ENCODE measurements at regions not wholly inside any gene's neighbourhood (a gene's known extent, or its start where the extent isn't known, plus 50 kb on each side); places are given as distances from the start of the nearest gene placed in this dataset.

DNA sequence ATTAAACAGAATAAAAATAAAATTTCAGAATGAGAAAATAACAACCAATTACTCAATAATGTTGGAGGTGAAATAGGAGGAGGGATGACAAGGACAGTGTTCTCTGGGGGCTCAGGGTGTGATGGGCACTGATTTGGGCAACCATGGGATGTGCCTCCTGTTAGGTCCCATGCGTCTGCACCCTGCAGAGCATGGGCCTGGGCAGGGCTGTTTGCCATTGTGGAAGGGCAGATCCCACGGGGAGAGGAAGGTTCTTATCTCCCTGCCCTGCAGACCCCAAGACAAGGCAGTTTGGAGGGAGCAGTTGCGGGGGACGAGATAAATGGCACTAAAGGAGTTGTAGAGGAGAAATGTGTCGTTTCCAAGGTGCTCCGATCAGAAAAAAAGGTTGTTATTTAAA, 206.3 kb downstream of the THBS2 start:
- no peak for DNase-seq (ENCODE audit: low spot score)

DNA sequence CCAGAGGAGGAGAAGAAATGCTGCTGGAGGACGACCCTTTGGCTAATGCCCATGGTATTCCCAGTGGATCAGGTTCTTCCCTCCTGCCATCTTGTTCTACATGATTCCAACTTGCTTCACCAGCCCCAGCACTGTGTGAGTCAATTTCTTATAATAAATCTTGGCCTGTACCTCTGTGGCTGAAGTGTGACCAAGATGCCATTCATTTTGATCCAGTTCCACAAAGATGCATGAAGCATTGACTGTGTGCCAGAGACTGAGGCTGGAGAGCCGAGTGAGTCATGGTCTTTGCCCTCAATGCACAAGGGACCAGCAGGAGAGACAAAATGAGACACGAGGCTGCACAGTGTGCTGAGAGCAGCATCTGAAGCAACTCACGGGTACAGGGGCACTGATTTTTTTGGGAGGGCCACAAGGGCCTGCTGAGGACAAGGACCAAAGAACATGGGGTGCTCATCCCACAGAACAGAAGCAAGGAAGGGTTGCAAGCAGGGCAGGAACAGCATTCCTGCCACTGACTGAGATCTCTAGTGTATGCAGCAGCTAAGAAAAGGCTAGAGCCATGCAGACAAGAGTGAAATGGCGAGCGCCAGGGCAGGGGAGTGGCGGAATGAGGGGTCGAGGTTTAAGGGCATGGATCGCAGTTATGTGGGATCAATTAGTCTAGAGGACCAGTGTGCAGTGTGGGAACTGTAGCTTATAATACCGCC, 207.0 kb downstream of the THBS2 start:
- DNase-seq (ENCODE audit: low spot score) = no peak

DNA sequence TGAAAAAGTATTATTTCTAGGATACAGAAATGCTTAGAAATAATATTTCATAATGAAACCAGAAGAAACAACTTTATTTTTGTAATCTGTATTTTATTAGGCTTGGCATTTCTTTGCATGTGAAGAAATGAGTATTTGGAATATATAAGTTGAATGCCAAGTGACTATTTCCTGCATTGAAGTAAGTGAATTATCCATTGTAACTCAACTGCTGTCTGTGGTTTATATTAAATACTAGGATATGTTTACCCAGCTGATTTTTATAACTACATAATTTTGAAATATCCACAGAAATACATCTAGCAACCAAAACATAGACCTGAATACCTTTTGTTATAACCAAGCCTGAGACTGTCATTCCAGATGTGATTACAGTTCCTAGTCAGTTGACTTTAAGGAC, 207.6 kb downstream of the THBS2 start:
- DNase-seq (ENCODE audit: low spot score) = no peak

DNA sequence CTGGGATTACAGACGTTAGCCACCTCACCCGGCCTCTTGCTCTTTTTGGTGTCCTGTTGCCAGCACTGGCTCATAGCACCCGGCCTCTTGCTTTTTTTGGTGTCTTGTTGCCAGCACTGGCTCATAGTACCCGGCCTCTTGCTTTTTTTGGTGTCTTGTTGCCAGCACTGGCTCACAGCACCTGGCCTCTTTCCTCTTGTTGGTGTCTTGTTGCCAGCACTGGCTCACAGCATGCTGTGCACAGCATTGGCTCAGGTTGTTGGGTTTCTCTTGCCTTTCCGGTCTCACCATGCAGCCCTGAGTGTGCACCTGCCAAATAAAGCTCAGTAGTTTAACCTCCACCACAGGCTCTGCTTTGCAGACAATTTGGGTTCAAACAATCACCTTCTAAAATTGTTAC, 208.2 kb downstream of the THBS2 start:
- DNase-seq (ENCODE audit: low spot score) = no peak

DNA sequence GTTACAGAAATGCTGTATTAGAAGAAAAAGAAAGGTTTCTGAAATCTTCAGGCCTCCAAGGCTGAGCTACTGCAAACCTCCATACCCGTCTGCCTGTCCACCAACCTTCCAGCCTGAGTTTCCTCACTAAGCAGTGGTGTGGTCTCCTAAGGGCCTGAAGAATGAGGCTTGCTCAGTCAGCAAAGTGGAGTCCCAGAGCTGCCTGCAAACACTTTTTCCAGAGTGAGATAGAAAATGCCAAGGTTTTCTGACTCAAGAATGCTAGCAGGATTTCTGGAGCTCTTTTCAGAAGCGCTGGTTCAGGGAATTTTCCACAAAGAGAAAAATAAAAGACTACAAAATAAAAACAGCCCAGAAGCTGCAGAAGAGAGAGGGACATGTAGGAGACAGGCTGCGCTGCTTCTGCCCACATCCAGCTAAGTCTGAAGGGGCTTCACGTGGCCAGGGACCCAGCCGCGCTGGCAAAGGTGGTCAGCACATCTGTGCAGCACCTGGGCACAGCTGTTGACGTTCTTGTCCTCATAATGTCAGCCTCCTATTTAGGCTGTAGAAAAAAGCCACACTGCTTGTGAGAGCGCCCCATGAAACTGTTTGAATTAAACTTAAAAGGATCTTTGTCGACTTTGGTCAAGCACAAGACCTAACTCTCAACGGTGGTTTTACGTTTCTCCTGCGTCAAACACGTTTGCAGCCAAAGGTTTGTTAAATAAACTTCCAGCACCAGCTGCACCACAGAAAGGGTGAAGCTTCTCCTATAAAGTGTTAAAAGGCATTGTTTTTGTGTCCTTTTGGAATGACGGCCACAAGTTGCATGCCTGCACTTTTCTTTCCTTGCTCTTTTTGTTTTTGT, 209.0 kb downstream of the THBS2 start:
- DNase-seq (ENCODE audit: low spot score) = no peak

DNA sequence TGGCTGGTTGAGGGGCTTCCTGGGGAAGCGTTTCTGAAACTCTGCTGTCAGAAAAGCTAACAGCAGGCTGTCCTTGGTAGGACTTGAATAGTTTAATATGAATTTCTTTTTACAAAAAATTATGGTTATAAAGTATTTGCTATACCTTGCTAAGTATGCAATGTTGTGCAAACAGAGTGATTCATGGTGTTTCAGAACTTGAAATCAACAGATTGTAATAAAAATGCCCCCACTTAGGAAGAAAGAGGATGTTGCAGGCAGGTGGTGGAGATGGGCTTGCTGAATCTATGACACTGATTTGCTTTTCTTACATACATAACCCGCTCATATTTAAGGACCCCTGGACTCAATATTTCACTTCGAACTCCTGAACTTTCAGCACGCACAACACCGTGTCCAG, 211.6 kb downstream of the THBS2 start:
- DNase-seq (ENCODE audit: low spot score) = no peak

DNA sequence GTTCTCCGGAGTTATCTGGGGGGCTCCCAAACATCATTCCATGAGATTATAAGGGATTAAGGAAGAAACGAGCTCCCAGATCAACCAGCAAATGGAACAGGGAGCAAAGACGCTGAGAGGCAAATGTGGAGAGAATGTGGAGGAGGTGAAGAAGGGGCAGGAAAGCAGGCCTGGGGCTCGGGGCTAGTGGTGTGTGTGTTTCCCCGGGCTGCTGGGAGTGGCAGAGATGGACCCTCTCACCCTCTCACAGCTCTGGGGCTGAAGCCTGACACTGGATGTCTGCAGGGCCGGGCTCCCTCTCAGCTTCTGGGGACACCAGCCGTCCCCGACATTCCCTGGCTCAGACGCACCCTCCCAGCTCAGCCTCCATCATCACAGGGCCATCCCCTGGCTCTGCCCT, 212.6 kb downstream of the THBS2 start:
- DNase-seq (ENCODE audit: low spot score) = no peak

DNA sequence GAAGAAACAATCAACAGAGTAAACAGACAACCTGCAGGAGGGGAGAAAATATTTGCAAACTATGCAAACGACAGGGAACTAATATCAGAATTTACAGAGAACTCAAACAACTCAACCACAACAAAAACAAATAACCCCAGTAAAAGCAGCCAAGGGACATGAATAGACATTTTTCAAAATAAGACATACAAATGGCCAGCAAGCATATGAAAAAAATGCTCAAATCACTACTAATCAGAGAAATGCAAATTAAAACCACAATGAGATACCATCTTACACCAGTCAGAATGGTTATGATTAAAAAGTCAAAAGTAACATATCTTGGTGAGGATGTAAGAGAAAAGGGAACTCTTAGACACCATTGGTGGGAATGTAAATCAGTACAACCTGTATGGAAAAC, 215.0 kb downstream of the THBS2 start:
- DNase-seq (ENCODE audit: low spot score) = no peak

DNA sequence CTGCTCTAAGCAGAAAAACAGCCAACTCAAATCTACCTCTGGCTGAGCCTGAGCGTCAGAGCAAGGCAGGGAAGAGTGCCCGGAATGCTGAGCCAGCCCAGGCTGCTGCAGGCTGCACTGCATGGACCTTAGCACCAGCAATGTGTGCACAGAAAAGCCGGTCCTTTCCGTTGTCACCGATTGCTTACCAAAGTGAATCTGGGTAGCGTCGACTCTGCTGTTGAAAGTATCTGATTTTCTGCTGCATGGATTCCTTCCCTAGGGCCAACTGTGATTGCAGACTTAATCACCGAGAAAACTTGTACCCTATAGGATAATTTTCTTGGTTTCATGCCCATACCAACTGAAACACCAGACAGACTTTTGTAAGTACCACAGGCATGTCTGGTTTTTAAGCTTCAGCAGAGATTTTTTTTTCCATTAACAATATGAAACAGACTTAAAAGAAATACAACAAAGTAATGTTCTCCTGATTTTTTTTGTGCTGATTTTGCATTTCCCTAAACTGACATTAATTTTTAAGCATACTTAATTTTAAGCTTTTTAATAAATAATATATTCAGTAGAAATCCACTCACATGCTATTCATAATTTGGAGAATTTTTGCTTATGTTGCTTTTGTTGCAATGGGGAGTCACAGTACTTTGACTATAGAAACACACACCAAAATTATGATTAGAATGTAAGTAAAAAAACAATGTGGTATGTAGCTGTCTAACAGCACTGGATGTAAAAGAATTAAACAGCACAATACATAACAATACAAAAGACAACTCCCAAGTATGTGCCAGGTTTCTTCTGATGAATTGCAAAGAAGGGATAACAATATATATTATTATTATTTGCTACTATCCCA, 218.0 kb downstream of the THBS2 start:
- no peak for DNase-seq (ENCODE audit: low spot score)

DNA sequence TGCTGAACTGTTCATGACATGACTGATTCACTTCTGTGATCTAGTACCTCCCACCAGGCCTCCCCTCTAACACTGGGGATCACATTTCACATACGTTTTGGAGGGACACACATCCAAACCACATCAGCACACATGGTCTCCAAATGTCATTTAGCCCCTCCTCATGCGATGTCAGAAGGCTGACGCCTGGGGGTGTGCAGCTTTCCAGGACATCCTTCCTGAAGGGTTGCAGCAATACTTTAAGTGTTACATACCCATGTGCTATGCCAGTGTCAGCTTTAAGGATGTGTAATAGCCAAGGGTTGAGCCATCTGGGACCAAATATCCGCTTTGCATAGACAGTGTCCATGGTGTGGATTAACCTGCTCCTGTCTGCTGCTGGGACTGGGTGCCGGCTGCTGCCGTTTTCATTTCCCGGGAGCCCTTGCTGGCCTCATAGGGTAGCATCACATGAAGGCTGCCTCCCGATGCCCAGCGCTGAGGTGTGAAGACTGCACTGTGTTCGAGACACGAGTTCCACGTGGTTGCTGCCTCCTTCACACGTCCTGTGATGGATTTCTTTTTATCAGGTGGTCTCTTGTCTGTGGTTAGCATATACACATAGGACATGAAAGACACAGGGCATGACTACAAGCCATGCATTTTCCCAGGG, 219.0 kb downstream of the THBS2 start:
- DNase-seq (ENCODE audit: low spot score) = no peak

DNA sequence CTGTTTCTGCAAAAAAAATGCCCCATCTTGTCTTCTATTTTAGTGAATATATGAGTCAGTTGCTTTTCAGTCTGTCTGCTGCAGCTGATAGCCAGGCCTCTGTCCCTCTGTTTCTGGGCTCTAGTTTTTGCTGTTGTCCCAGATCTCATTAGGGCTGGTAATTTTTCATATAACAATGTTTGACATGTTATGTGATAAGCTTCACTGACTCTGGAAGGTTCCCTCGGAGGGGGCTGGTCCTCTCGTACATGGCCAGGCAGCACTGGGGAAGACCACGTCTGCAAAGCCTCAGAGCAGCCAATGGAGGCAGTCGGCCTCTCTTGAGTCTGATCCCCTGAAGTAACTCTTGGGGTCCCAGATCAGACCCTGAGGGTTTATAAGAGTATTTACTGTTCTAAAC, 223.8 kb downstream of the THBS2 start:
- no peak for DNase-seq (ENCODE audit: low spot score)

DNA sequence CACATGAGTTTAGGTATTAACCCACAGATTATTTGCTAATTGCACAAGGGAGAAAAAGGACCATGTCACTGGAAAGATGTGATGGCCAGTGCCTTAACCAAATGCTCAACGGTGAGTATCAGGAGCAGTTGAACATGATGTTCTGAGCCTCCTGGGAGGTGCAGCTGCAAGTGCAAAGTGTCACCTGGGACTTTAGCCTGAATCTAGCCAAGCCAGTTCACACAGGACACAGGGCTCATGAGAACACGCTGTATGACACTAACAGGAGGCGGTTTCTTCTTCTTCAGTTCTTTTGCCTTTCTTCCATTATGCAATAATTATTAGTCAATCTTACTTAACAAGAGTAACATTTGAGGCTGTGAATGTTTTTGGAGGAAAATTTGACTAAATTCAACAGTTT, 225.3 kb downstream of the THBS2 start:
- no peak for DNase-seq (ENCODE audit: low spot score)

DNA sequence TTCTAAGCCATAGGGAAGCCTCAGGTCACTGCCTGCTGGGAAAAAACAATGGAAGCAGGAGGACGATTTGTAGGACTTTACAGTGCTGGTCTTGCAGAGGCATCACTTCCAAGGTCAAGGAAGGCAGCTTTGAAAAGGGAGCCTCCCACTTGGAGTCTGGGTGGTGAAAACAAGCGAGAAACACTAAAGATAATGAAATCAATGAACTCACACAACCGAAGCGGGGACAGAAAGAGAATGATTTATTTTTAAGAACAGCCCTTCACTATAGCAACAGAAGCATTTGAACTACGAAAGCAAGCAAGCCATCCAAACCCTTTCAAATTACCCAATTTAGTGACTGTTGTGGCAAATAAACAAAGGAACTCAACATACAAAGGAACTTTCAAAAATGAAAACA, 227.5 kb downstream of the THBS2 start:
- no peak for DNase-seq (ENCODE audit: low spot score)

DNA sequence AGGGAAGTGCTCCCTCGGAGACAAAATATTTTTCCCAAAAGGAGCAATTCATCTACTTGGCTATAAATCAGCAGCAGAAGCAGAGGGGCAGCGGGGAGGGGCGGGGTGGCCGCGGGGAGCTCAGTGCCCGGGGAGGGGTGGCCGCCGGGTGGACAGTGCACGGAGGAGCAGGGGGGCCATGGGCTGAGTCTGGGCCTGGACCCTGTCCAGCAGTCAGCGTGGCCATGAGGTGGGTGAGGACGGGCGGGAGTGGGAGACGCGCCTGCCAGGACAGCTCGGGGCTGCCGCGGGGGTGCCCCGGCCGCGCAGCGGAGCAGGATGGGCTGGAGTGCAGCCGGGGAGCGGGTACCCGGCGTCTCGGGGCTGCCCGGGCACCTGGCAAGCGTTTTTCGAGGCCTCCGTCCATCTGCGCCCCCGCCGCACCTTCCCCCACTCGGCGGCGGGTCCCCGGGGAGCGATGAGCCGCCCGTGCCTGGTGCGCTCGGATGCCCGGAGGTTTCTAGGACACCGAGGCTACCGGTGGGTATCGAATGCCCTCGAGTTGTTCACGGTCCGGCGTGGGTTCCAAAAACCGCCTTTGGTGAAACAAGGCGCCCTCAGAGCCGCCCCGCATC, 229.5 kb downstream of the THBS2 start:
- DNase-seq (ENCODE audit: low spot score) = no peak

DNA sequence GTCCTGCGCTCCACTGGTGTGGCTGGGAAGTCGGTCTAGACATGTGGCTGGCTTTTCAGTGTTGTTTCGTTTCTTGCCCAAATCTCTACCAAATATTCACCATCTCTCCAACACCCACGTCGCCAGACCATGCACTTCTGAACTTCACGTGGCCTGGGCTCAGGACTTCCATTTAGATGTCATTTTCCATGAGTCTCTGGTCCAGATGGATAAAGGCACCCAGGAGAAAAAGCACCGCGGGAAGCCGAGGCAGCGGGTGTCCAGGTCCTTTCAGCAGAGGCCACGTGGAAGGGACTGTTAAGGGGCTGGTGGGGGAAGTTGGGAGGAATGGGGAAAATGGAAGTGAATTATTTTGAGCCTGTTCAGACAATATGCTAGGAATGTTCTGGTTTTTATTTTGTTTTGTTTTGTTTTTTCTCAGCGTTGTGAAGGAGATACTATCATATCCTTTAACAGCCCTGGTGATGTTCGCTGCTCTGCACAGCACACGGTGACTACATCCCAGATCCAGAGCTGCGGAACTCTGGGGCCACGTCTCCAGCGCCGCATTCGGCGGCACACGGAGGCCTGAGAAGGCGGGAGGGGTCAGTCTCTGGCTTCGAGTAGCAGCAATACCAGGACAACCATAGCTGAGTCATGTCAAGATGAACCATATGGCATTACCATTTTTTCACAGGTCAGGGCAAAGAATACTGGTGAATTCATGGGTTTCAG, 230.3 kb downstream of the THBS2 start:
- DNase-seq (ENCODE audit: low spot score) = no peak

DNA sequence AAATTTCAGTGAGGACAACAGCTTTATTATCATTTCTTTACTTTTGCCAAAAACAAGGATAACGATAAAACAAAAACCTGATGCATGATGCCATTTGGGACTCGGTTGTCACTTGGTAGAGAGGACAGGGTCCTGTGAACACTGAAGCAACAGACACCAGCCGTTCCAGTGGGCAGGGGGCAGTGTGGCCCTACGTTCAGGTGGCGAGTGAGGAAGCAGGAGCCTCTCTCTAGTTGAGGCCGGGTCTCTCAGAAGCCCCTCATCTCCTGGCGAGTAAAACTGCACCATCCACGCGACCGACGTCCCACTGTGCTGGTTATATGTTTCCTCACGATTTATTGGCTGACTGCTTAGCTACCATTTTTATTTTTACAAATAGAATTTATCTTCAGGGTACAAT, 231.6 kb downstream of the THBS2 start:
- no peak for DNase-seq (ENCODE audit: low spot score)

DNA sequence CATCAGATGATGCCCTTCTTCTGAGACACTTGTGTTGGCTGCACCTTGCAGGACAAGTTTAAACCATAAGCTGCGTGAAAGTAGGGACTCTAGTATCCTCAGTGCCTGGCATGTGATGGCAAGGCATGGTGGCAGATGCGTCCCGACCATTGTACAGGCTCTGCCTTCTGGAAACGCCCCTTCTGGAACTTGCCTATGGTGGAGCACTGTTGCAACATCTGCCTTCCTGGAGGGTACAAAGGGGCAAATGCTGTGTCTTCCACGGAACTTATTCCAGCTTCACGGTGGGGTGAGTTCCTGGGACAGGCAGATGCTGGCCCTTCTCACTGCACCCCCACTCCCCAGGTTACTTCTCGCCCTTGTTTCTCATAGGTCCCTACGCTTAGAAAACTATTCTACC, 232.8 kb downstream of the THBS2 start:
- DNase-seq (ENCODE audit: low spot score) = no peak

DNA sequence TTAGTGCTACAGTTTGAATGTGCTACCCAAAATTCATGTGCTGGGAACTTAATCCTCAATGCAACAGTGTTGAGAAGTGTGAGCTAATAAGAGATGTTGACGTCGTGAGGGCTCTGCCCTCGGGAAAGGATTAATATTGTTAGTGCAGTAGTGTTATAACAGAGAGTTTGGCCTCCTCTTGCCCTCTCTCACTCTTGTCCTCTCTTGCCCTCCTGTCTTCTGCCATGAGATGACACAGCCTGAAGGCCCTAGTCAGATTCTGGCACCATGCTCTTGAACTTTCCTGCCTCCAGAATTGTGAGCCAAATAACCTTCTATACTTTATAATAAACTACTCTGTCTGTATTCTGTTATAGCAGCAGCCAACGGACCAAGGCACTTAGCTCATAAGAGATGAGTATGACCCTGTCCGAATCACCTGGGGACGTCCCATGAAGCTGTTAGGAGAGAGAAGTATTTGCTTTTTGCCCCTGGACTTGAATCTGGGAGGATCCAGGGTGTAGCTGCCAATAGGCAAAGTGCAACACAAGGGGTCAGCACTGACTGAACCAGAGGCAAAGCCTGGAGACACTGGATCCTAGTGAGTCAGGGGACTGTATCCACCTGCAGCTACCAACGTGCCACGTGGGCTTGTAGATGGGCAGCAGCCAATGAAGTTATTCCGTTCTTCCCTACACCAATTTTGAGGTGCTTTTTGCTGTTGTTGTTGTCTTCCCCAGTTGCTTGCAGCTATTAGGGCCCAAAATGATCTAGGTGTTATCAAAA, 233.7 kb downstream of the THBS2 start:
- DNase-seq (ENCODE audit: low spot score) = no peak

DNA sequence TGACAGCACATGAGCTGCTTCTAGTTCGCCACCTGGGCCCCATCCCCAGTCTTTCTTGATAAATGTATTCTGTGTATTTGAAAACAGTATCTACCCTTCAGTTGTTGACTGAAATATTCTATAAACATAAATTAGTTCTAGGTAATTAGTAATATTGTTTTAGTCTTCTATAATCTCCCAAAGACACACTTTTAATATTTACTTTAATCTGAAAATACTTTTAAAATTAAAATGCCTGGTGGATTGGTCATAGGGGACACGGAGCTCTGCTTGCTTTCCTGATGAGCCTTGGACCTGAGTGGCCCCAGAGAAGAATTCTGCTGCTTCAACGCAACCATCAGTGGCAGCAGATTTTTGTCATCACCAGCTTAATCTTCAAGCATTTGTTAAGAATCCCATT, 234.5 kb downstream of the THBS2 start:
- no peak for DNase-seq (ENCODE audit: low spot score)

DNA sequence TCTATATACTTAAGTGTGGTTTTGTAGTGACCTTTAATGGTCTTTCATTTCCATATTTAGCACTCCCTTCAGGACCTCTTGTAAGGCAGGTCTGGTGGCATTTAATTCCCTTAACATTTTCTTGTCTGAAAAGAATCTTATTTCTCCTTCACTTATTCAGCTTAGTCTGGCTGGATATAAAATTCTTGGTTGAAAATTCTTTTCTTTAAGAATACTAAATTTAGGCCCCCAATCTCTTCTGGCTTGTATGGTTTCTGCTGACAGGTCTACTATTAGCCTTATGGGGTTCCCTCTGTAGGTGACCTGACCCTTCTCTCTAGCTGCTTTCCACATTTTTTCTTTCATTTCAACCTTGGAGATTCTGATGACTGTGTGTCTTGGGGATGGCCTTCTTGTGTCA, 236.9 kb downstream of the THBS2 start:
- DNase-seq (ENCODE audit: low spot score) = no peak
